ENCODE measurements at regions not wholly inside any gene's neighbourhood (a gene's known extent, or its start where the extent isn't known, plus 50 kb on each side); places are given as distances from the start of the nearest gene placed in this dataset.

GRCh38 chr20:12047838-12048432 lies 130.2 kb downstream of the BTBD3 start:
- H3K4me3 ChIP-seq (ENCODE audit: low read depth, low read length) = no peak overlapping the region
- no peak overlapping the region for H3K4me2 ChIP-seq (ENCODE audit: low read length)
- H2AFZ ChIP-seq = no peak overlapping the region
- H3K27me3 ChIP-seq (ENCODE audit: control insufficient read depth, insufficient read depth, low read length) = no peaks in the 10 kb centered on the region
- TF ChIP-seq CTCF (IDR thresholded peaks at IDR 0.05) = no peak
- no peaks in the 10 kb centered on the region for H3K9me3 ChIP-seq (ENCODE audit: control insufficient read depth, low read length)
- H3K27ac ChIP-seq = no peak overlapping the region
- no peaks in the 10 kb centered on the region for H3K79me2 ChIP-seq
- H3K9ac ChIP-seq = no peak overlapping the region
- H3K36me3 ChIP-seq (ENCODE audit: control insufficient read depth, insufficient read depth, low read length) = no peaks in the 10 kb centered on the region
- no peaks in the 10 kb centered on the region for H3K4me1 ChIP-seq

GRCh38 chr20:12049125-12049524 lies 131.4 kb downstream of the BTBD3 start:
- no peak for TF ChIP-seq CTCF (IDR thresholded peaks at IDR 0.05)
- Histone ChIP-seq H3K36me3 (ENCODE audit: control insufficient read depth, insufficient read depth, low read length) (no peaks in the 10 kb centered on the region), H3K27me3 (ENCODE audit: control insufficient read depth, insufficient read depth, low read length) (no peaks in the 10 kb centered on the region), H3K79me2 (no peaks in the 10 kb centered on the region), H3K9me3 (ENCODE audit: control insufficient read depth, low read length) (no peaks in the 10 kb centered on the region), H3K4me2 (ENCODE audit: low read length) (no peak overlapping the region), H2AFZ (no peak overlapping the region), H3K4me1 (no peaks in the 10 kb centered on the region), H3K4me3 (ENCODE audit: low read depth, low read length) (no peak overlapping the region), H3K27ac (no peak overlapping the region), H3K9ac (no peak overlapping the region)

- Histone ChIP-seq H3K79me2 (no peaks in the 10 kb centered on the region), H2AFZ (no peak overlapping the region), H3K4me2 (ENCODE audit: low read length) (no peak overlapping the region), H3K27me3 (ENCODE audit: control insufficient read depth, insufficient read depth, low read length) (no peaks in the 10 kb centered on the region), H3K4me1 (no peaks in the 10 kb centered on the region), H3K36me3 (ENCODE audit: control insufficient read depth, insufficient read depth, low read length) (no peaks in the 10 kb centered on the region), H3K27ac (no peak overlapping the region), H3K9me3 (ENCODE audit: control insufficient read depth, low read length) (no peaks in the 10 kb centered on the region), H3K4me3 (ENCODE audit: low read depth, low read length) (no peak overlapping the region), H3K9ac (no peak overlapping the region)
- no peak for TF ChIP-seq CTCF (IDR thresholded peaks at IDR 0.05)
These were observed 133.8 kb downstream of the BTBD3 start for GRCh38 chr20:12051206-12052163.

GRCh38 chr20:12053353-12053752 lies 135.7 kb downstream of the BTBD3 start:
- no peaks in the 10 kb centered on the region for H3K79me2 ChIP-seq
- no peak overlapping the region for H3K9ac ChIP-seq
- H2AFZ ChIP-seq = no peak overlapping the region
- H3K4me2 ChIP-seq (ENCODE audit: low read length) = no peak overlapping the region
- H3K4me3 ChIP-seq (ENCODE audit: low read depth, low read length) = no peak overlapping the region
- no peaks in the 10 kb centered on the region for H3K27me3 ChIP-seq (ENCODE audit: control insufficient read depth, insufficient read depth, low read length)
- TF ChIP-seq CTCF (IDR thresholded peaks at IDR 0.05) = no peak
- no peaks in the 10 kb centered on the region for H3K36me3 ChIP-seq (ENCODE audit: control insufficient read depth, insufficient read depth, low read length)
- no peaks in the 10 kb centered on the region for H3K4me1 ChIP-seq
- H3K27ac ChIP-seq = no peak overlapping the region
- no peaks in the 10 kb centered on the region for H3K9me3 ChIP-seq (ENCODE audit: control insufficient read depth, low read length)
